ENCODE measurements at regions not wholly inside any gene's neighbourhood (a gene's known extent, or its start where the extent isn't known, plus 50 kb on each side); places are given as distances from the start of the nearest gene placed in this dataset.

- no peak for DNase-seq (ENCODE audit: low spot score)
These were observed 1355.5 kb downstream of the MAT2B start for GRCh38 chr5:164860896-164861295.

GRCh38 chr5:164861610-164862009 is 1356.2 kb downstream of the MAT2B start:
- DNase-seq (ENCODE audit: low spot score), result no peak

GRCh38 chr5:164868761-164869160 is 1363.3 kb downstream of the MAT2B start:
- DNase-seq (ENCODE audit: low spot score), result no peak

- no peak for DNase-seq (ENCODE audit: low spot score)
These were observed 1363.9 kb downstream of the MAT2B start for GRCh38 chr5:164869325-164869724.

- DNase-seq (ENCODE audit: low spot score), result no peak
These were observed 1371.4 kb downstream of the MAT2B start for GRCh38 chr5:164876793-164877192.

GRCh38 chr5:164881442-164881841 is 1376.0 kb downstream of the MAT2B start:
- no peak for DNase-seq (ENCODE audit: low spot score)

- no peak for DNase-seq (ENCODE audit: low spot score)
These were observed 1379.8 kb downstream of the MAT2B start for GRCh38 chr5:164885179-164885578.

- no peak for DNase-seq (ENCODE audit: low spot score)
These were observed 1387.7 kb downstream of the MAT2B start for GRCh38 chr5:164893071-164893470.

GRCh38 chr5:164898705-164899104 is 1393.3 kb downstream of the MAT2B start:
- no peak for DNase-seq (ENCODE audit: low spot score)

GRCh38 chr5:164909673-164910072 is 1404.3 kb downstream of the MAT2B start:
- no peak for DNase-seq (ENCODE audit: low spot score)

GRCh38 chr5:164921722-164922121 is 1416.3 kb downstream of the MAT2B start:
- DNase-seq (ENCODE audit: low spot score), result no peak

GRCh38 chr5:164934039-164934438 is 1428.6 kb downstream of the MAT2B start:
- DNase-seq (ENCODE audit: low spot score), result no peak

- DNase-seq (ENCODE audit: low spot score), result no peak
These were observed 1429.1 kb downstream of the MAT2B start for GRCh38 chr5:164934561-164934960.

- no peak for DNase-seq (ENCODE audit: low spot score)
These were observed 1435.7 kb downstream of the MAT2B start for GRCh38 chr5:164941132-164941531.

- no peak for DNase-seq (ENCODE audit: low spot score)
These were observed 1445.5 kb downstream of the MAT2B start for GRCh38 chr5:164950927-164951326.

GRCh38 chr5:164951570-164951969 is 1446.2 kb downstream of the MAT2B start:
- DNase-seq (ENCODE audit: low spot score), result no peak

- no peak for DNase-seq (ENCODE audit: low spot score)
These were observed 1453.3 kb downstream of the MAT2B start for GRCh38 chr5:164958688-164959087.

GRCh38 chr5:164959761-164960160 is 1454.3 kb downstream of the MAT2B start:
- no peak for DNase-seq (ENCODE audit: low spot score)

GRCh38 chr5:164962329-164962961 is 1457.0 kb downstream of the MAT2B start:
- DNase-seq (ENCODE audit: low spot score), result no peak

- DNase-seq (ENCODE audit: low spot score), result no peak
These were observed 1461.2 kb downstream of the MAT2B start for GRCh38 chr5:164966611-164967010.

GRCh38 chr5:164967354-164967753 is 1461.9 kb downstream of the MAT2B start:
- no peak for DNase-seq (ENCODE audit: low spot score)

GRCh38 chr5:164972973-164973372 is 1467.6 kb downstream of the MAT2B start:
- DNase-seq (ENCODE audit: low spot score), result no peak

GRCh38 chr5:164975986-164976385 is 1470.6 kb downstream of the MAT2B start:
- no peak for DNase-seq (ENCODE audit: low spot score)

GRCh38 chr5:164980480-164980879 is 1475.1 kb downstream of the MAT2B start:
- no peak for DNase-seq (ENCODE audit: low spot score)

GRCh38 chr5:164998142-164998541 is 1492.7 kb downstream of the MAT2B start:
- no peak for DNase-seq (ENCODE audit: low spot score)
